Fibroblast of the aortic adventitia (primary cell): ENCODE measurements at regions not wholly inside any gene's neighbourhood (a gene's known extent, or its start where the extent isn't known, plus 50 kb on each side); places are given as distances from the start of the nearest gene placed in this dataset.

Experiments used
- DNase-seq: peaks from one replicate; pipeline ENCODE4 v3.0.0-alpha.2; 2010; ENCODE audit warnings: low read depth
- H3K4me3 ChIP-seq: 2 replicates; pipeline ENCODE4 v1.5.1; 2011; ENCODE audit warnings: low read depth, mild to moderate bottlenecking, control low read depth, low read length, moderate library complexity
- CTCF ChIP-seq: IDR thresholded peaks from 2 replicates; pipeline ENCODE4 v1.5.1; 2011; ENCODE audit warnings: mild to moderate bottlenecking, low read length, control low read depth, inconsistent platforms; ENCODE audit not compliant: insufficient read depth

GRCh38 chr5:136619556-136619955 lies 254.2 kb upstream of the TRPC7 start:
- no peak for TF ChIP-seq CTCF
- no peak for DNase-seq
- H3K4me3 ChIP-seq, result no peak overlapping the region

- DNase-seq, result no peak
- no peak overlapping the region for H3K4me3 ChIP-seq
- TF ChIP-seq CTCF, result no peak
Measured at GRCh38 chr5:136615251-136616119, 250.1 kb upstream of the TRPC7 start.

- no peak overlapping the region for H3K4me3 ChIP-seq
- TF ChIP-seq CTCF, result no peak
- DNase-seq, result no peak
Measured at GRCh38 chr5:136613230-136613629, 247.9 kb upstream of the TRPC7 start.

- H3K4me3 ChIP-seq, result no peak overlapping the region
- peak; percentile 7 for DNase-seq
- TF ChIP-seq CTCF, result no peak
Measured at GRCh38 chr5:136605638-136606037, 240.3 kb upstream of the TRPC7 start.

- no peak for DNase-seq
- TF ChIP-seq CTCF, result no peak
- no peak overlapping the region for H3K4me3 ChIP-seq
Measured at GRCh38 chr5:136600306-136600705, 235.0 kb upstream of the TRPC7 start.

- no peak for TF ChIP-seq CTCF
- DNase-seq, result peak; percentile 16
- no peak overlapping the region for H3K4me3 ChIP-seq
Measured at GRCh38 chr5:136598802-136599404, 233.6 kb upstream of the TRPC7 start.

GRCh38 chr5:136594416-136594815 lies 229.1 kb upstream of the TRPC7 start:
- TF ChIP-seq CTCF, result no peak
- no peak overlapping the region for H3K4me3 ChIP-seq
- no peak for DNase-seq
